PFSK-1 (cell line): ENCODE measurements at regions not wholly inside any gene's neighbourhood (a gene's known extent, or its start where the extent isn't known, plus 50 kb on each side); places are given as distances from the start of the nearest gene placed in this dataset.

ENCODE experiments used
- FOXP2 ChIP-seq: optimal IDR thresholded peaks from 2 replicates; pipeline ENCODE3; 2011; ENCODE audit warnings: borderline replicate concordance, control low read depth, inconsistent platforms; ENCODE audit not compliant: insufficient read depth; ENCODE audit errors: extremely low read length, extremely low read depth
- POLR2AphosphoS5 ChIP-seq: IDR thresholded peaks from 2 replicates; pipeline ENCODE4 v1.6.1; 2012; ENCODE audit warnings: low read depth, mild to moderate bottlenecking, control low read depth, low read length, moderate library complexity
- SIN3A ChIP-seq: IDR thresholded peaks from 2 replicates; pipeline ENCODE4 v1.6.1; 2012; ENCODE audit warnings: mild to moderate bottlenecking, low read length, moderate library complexity, borderline replicate concordance; ENCODE audit not compliant: insufficient read depth
- TAF1 ChIP-seq: IDR thresholded peaks from 2 replicates; pipeline ENCODE4 v1.6.1; 2012; ENCODE audit warnings: low read length, control low read depth, borderline replicate concordance; ENCODE audit not compliant: insufficient read depth
- TF ChIP-seq, protein P1 (sequence below), 2 experiments: IDR thresholded peaks; 2 replicates each; pipeline versions ENCODE4 v1.6.1 to v1.8.0; 2011 to 2012; ENCODE audit warnings: low read depth in 2 of 2, low read length in 2 of 2, control low read depth in 1 of 2, inconsistent platforms in 1 of 2, mild to moderate bottlenecking in 1 of 2, moderate library complexity in 1 of 2; ENCODE audit not compliant: insufficient read depth in 1 of 2

GRCh38 chr3:194249323-194250097 is 101.6 kb downstream of the CPN2 start:
- TF ChIP-seq FOXP2 (no peak), POLR2AphosphoS5 (no peak), SIN3A (no peak), TAF1 (no peak)
- TF ChIP-seq, protein P1, sequence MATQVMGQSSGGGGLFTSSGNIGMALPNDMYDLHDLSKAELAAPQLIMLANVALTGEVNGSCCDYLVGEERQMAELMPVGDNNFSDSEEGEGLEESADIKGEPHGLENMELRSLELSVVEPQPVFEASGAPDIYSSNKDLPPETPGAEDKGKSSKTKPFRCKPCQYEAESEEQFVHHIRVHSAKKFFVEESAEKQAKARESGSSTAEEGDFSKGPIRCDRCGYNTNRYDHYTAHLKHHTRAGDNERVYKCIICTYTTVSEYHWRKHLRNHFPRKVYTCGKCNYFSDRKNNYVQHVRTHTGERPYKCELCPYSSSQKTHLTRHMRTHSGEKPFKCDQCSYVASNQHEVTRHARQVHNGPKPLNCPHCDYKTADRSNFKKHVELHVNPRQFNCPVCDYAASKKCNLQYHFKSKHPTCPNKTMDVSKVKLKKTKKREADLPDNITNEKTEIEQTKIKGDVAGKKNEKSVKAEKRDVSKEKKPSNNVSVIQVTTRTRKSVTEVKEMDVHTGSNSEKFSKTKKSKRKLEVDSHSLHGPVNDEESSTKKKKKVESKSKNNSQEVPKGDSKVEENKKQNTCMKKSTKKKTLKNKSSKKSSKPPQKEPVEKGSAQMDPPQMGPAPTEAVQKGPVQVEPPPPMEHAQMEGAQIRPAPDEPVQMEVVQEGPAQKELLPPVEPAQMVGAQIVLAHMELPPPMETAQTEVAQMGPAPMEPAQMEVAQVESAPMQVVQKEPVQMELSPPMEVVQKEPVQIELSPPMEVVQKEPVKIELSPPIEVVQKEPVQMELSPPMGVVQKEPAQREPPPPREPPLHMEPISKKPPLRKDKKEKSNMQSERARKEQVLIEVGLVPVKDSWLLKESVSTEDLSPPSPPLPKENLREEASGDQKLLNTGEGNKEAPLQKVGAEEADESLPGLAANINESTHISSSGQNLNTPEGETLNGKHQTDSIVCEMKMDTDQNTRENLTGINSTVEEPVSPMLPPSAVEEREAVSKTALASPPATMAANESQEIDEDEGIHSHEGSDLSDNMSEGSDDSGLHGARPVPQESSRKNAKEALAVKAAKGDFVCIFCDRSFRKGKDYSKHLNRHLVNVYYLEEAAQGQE (IDR thresholded peaks at IDR 0.05; ENCODE audit: insufficient read depth in 1 of 2, low read depth in 2 of 2, low read length in 2 of 2): no peak

- TF ChIP-seq TAF1 (no peak), POLR2AphosphoS5 (peak; percentile 46; the same call in 1 of the 2 replicates), SIN3A (peak; percentile 36; the same call in 1 of the 2 replicates), FOXP2 (no peak)
Observed at GRCh38 chr3:194250098-194251002, 100.8 kb downstream of the CPN2 start.

DNA sequence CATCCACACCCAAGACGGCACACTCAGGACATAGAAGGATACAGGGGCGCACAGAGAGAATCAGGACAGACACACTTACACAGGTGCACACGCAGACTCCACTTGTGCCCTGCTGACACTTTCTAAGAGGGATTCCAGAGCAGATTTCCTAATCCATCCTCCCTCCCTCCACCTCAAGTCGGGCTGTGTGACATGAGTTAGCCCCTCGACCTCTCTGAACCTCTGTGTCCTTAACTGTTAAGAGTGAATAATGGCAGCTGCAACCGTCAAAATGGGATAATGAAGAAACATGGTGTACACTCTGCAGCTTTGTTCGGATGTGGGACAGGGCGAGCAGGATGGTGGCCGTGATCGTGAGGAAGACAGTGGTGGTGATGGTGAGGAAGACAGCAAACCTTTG is 100.1 kb downstream of the CPN2 start:
- TF ChIP-seq FOXP2 (no peak), POLR2AphosphoS5 (no peak), SIN3A (no peak), TAF1 (no peak)
- TF ChIP-seq, protein P1 (IDR thresholded peaks at IDR 0.05; ENCODE audit: insufficient read depth in 1 of 2, low read depth in 2 of 2, low read length in 2 of 2): no peak

GRCh38 chr3:194251461-194251860 is 99.7 kb downstream of the CPN2 start:
- TF ChIP-seq, protein P1 (IDR thresholded peaks at IDR 0.05; ENCODE audit: insufficient read depth in 1 of 2, low read depth in 2 of 2, low read length in 2 of 2): no peak
- TF ChIP-seq POLR2AphosphoS5: no peak

DNA sequence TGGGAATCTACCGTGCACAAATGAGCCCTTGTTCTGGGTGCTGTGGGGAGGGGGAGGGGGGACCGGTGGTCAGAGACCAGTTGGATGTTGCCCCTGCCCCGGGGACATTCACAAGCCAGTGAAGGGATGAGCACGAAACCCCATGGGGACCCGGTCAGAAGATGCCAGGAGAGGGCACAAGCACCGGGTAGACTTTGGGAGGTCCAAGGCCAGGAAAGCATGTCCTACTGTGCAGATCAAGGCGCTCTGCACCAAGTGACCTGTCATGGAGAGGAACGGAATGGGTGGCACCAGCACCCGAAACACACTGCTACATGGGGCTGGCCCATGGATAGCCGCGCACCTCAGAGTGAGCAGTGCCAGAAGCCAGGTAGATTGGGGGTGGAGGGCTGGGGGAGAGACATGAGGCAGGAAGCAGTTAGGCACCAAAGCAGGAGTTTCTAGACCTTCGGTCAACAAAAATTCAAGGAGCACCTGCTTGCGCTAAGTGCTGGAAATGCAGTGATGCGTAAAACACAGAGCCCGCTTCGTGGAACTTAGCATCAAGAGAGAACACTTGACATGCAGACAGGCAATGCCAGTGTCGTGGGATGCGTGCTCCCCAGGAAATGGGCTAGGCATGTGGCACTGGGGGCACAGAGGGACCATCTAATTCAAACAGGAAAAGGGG is 99.1 kb downstream of the CPN2 start:
- TF ChIP-seq TAF1 (no peak), SIN3A (no peak), FOXP2 (no peak), POLR2AphosphoS5 (no peak)
- TF ChIP-seq, protein P1 (IDR thresholded peaks at IDR 0.05; ENCODE audit: insufficient read depth in 1 of 2, low read depth in 2 of 2, low read length in 2 of 2): no peak
